PFSK-1 (cell line): ENCODE measurements at regions not wholly inside any gene's neighbourhood (a gene's known extent, or its start where the extent isn't known, plus 50 kb on each side); places are given as distances from the start of the nearest gene placed in this dataset.

Source experiments
- FOXP2 ChIP-seq: optimal IDR thresholded peaks from 2 replicates; pipeline ENCODE3; 2011; ENCODE audit warnings: borderline replicate concordance, control low read depth, inconsistent platforms; ENCODE audit not compliant: insufficient read depth; ENCODE audit errors: extremely low read length, extremely low read depth
- POLR2AphosphoS5 ChIP-seq: IDR thresholded peaks from 2 replicates; pipeline ENCODE4 v1.6.1; 2012; ENCODE audit warnings: low read depth, mild to moderate bottlenecking, control low read depth, low read length, moderate library complexity
- REST ChIP-seq, 2 experiments: IDR thresholded peaks; 2 replicates each; pipeline versions ENCODE4 v1.6.1 to v1.8.0; 2011 to 2012; ENCODE audit warnings: low read depth in 2 of 2, low read length in 2 of 2, control low read depth in 1 of 2, inconsistent platforms in 1 of 2, mild to moderate bottlenecking in 1 of 2, moderate library complexity in 1 of 2; ENCODE audit not compliant: insufficient read depth in 1 of 2
- SIN3A ChIP-seq: IDR thresholded peaks from 2 replicates; pipeline ENCODE4 v1.6.1; 2012; ENCODE audit warnings: mild to moderate bottlenecking, low read length, moderate library complexity, borderline replicate concordance; ENCODE audit not compliant: insufficient read depth
- TAF1 ChIP-seq: IDR thresholded peaks from 2 replicates; pipeline ENCODE4 v1.6.1; 2012; ENCODE audit warnings: low read length, control low read depth, borderline replicate concordance; ENCODE audit not compliant: insufficient read depth

- no peak for TF ChIP-seq SIN3A
- TF ChIP-seq TAF1: no peak
- TF ChIP-seq REST (IDR thresholded peaks at IDR 0.05; ENCODE audit: insufficient read depth in 1 of 2, low read depth in 2 of 2, low read length in 2 of 2): no peak
- TF ChIP-seq FOXP2: no peak
- TF ChIP-seq POLR2AphosphoS5: no peak
Observed at GRCh38 chr14:58725871-58726270, 88.1 kb downstream of the DACT1 start.

- TF ChIP-seq TAF1 (no peak), REST (IDR thresholded peaks at IDR 0.05; ENCODE audit: insufficient read depth in 1 of 2, low read depth in 2 of 2, low read length in 2 of 2) (no peak), SIN3A (no peak)
Observed at GRCh38 chr14:58730792-58731464, 93.2 kb downstream of the DACT1 start.

DNA sequence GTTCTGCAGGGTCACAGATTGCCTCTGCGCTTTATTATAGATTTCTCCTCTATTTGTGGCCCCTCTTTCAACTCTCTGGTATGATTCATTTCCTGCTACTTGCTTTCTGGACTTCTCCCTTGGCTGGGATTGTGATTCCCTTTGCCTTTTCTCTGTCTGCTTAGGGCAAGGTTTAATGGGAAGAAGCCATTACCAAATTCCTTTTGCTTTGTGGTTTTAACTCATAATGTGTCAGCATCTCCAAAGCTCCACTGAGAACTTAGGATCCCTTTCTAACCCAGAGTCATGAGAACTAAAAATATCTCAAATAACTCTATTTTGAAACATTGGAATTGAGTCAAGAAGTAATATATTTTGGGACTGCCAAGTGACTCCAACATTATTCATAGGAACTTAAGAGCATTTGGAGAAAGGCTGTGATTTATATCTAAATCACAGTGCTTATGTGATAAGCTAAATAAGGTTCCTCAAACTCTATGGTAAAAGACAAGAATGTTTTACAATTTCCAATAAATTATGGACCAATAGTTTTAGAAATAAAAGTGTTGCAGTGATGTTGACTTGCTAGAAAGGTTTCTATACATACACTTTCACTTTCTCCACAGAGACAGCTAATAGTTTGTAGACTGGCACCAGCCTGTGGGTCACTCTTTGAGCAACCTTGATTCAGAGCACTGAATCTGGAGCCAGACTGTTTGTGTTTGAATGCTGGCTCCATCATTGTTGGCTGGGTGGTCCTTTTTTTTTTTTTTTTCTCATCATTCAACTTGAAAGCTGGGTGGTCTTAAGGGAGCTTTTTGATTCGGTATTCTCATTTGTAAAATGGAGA is 93.9 kb downstream of the DACT1 start:
- TF ChIP-seq REST (IDR thresholded peaks at IDR 0.05; ENCODE audit: insufficient read depth in 1 of 2, low read depth in 2 of 2, low read length in 2 of 2): no peak
- no peak for TF ChIP-seq POLR2AphosphoS5
- TF ChIP-seq TAF1: no peak
- no peak for TF ChIP-seq FOXP2
- no peak for TF ChIP-seq SIN3A

DNA sequence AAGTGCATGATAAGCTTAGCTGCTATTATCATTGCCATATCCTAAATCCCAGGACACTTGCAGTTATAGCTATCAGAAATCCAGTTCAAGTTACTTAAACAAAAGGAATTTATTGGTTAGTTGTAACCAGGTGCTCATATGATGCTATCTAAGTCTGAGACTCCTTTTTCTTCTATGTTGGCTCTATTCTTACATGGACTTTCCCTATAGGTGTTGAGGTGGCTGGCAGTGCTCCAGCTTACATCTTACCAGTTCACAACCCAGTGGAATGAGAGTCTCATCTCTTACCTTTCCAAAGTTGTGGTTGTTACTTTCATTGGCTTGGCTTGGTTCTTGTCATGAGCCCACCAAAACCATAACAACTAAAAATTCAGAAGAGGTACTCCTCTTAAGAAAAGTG is 94.6 kb downstream of the DACT1 start:
- TF ChIP-seq SIN3A: no peak
- TF ChIP-seq REST (IDR thresholded peaks at IDR 0.05; ENCODE audit: insufficient read depth in 1 of 2, low read depth in 2 of 2, low read length in 2 of 2): no peak
- TF ChIP-seq FOXP2: no peak
- TF ChIP-seq TAF1: no peak
- TF ChIP-seq POLR2AphosphoS5: no peak
